ENCODE measurements at regions not wholly inside any gene's neighbourhood (a gene's known extent, or its start where the extent isn't known, plus 50 kb on each side); places are given as distances from the start of the nearest gene placed in this dataset.
"Not testable (repeated sequence)": the region's sequence is repeated elsewhere in the genome, so short reads cannot be mapped to it uniquely, and the experiment has no call there.

DNA sequence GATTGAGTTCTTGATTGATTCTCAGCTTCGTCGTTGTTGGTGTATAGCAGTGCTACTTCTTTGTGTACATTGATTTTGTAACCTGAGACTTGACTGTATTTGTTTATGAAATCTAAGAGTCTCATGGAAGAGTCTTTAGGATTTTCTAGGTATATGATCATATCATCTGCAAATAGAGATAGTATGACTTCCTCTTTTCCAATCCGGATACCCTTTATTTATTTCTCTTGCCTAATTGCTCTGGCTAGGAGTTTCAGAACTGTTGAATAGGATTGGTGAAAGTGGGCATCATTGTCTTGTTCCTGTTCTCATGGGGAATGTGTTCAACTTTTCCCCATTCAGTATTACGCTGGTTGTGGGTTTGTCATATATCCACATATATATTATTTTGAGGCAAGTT, 72.3 kb upstream of the ADORA2B start:
- TF ChIP-seq, protein P1, sequence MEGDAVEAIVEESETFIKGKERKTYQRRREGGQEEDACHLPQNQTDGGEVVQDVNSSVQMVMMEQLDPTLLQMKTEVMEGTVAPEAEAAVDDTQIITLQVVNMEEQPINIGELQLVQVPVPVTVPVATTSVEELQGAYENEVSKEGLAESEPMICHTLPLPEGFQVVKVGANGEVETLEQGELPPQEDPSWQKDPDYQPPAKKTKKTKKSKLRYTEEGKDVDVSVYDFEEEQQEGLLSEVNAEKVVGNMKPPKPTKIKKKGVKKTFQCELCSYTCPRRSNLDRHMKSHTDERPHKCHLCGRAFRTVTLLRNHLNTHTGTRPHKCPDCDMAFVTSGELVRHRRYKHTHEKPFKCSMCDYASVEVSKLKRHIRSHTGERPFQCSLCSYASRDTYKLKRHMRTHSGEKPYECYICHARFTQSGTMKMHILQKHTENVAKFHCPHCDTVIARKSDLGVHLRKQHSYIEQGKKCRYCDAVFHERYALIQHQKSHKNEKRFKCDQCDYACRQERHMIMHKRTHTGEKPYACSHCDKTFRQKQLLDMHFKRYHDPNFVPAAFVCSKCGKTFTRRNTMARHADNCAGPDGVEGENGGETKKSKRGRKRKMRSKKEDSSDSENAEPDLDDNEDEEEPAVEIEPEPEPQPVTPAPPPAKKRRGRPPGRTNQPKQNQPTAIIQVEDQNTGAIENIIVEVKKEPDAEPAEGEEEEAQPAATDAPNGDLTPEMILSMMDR (IDR thresholded peaks at IDR 0.05) = not testable (repeated sequence)
- not testable (repeated sequence) for TF ChIP-seq POLR2A (IDR thresholded peaks at IDR 0.05)
